NCI-H2196 treated with DMSO at 0.1 percent for 48 hours (cell line): ENCODE measurements at regions not wholly inside any gene's neighbourhood (a gene's known extent, or its start where the extent isn't known, plus 50 kb on each side); places are given as distances from the start of the nearest gene placed in this dataset.

Experiments used
- DNase-seq: peaks from one replicate; lab custom pipeline; 2025; ENCODE audit not compliant: unreplicated experiment; lab: John Stamatoyannopoulos, UW

DNA sequence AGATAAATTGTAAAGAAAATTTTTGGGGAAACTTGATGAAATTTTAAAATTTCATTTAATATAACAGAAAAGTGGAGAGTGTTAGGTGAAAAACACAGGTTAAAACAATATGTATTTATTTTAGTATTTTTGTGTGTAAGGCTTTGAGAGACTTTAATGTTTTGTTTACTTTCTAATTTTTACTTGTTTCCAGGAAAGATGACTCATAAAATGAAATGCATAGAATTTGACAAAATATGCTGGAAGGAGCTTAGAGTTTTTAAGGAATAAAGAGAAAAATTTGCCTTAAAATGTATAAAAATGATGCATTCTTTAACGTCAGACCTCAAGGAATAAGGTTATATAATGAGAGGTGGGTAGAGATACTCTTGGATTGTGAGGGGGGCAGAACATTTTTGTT lies 1205.1 kb upstream of the CNTN5 start:
- no peak for DNase-seq

GRCh38 chr11:97832451-97832850 lies 1188.3 kb upstream of the CNTN5 start:
- DNase-seq = no peak

GRCh38 chr11:97833412-97833811 lies 1187.3 kb upstream of the CNTN5 start:
- no peak for DNase-seq

- DNase-seq = no peak
These were observed 1176.7 kb upstream of the CNTN5 start for GRCh38 chr11:97844016-97844415.

GRCh38 chr11:97847730-97848129 lies 1173.0 kb upstream of the CNTN5 start:
- no peak for DNase-seq

DNA sequence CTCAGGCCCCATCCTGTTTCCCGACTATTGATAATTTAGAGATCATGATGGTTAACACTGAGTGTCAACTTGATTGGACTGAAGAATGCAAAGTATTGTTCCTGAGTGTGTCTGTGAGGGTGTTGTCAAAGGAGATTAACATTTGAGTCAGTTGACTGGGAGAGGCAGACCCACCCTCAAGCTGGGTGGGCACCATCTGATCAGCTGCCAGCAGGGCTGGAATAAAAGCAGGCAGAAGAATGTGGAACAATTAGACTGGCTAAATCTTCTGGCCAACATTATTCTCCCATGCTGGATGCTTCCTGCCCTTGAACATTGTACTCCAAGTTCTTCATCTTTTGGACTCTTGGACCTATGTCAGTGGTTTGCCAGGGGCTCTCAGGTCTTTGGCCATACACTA lies 1170.0 kb upstream of the CNTN5 start:
- no peak for DNase-seq

GRCh38 chr11:97854357-97854756 lies 1166.4 kb upstream of the CNTN5 start:
- no peak for DNase-seq

GRCh38 chr11:97854877-97855276 lies 1165.9 kb upstream of the CNTN5 start:
- DNase-seq = no peak

- DNase-seq = no peak
These were observed 1164.1 kb upstream of the CNTN5 start for GRCh38 chr11:97856666-97857065.

DNA sequence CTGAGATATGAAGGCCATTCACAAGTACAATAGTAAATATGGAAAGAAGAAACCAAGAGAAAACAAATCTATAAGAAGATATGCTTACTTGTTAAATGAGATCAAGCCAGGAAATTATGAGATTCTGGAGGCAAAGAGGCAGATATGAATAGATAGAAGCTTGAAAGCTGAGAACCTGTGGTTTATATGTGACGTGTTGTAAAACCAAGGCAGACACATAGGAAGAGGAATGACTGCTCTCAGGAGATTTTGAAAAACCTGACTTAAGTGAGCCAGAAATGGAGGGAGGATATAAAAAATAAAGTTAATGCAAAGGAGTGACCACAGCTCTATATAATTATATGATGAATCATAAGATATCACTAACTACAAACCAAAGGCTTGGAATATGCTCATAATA lies 1160.5 kb upstream of the CNTN5 start:
- DNase-seq = no peak

DNA sequence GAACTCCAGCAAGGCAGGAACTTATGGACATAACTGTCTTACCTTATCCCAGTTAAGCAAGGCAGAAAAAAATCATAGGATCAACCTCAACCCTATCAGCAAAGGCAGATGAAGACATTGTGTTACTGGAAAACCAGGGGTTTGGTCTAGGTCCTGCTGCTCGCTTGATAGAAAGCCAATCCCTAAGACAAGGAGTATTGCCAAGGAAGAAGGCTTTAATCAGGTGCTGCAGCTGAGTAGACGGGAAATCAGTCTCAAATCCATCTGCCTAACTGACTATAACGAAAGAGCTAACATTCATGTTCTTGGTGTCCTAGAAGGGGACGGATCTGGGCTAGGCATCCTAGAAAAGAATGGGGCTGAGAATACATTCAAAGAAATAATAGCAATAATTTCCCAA lies 1158.7 kb upstream of the CNTN5 start:
- no peak for DNase-seq

DNA sequence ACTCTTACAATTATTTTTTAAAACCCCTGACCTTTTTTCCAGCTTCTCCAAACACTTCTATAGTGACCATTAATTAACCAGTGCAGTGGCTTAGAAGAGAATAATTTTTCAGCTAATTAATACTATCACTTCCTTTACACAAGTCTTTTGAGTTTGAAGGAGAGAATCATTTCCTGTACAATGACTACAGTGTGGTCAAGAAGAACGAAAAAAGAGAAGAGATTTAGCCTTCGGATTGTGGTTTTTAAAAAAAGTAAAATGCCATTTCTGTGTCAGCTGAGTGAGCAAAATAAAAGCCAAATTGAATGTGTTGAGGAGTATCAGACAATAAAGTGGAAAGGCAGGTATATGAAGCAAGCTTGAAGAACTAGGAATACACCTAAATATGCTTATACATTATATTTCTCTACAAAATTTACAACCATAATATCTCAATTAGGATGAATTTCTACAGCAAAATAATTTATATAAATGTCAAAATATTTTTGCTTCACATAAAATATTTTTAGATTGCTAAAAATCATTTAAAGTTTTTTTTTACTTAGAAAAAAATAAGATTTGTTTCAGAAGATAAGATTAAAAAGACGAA lies 1155.2 kb upstream of the CNTN5 start:
- DNase-seq = no peak

GRCh38 chr11:97871816-97872215 lies 1148.9 kb upstream of the CNTN5 start:
- DNase-seq = no peak

DNA sequence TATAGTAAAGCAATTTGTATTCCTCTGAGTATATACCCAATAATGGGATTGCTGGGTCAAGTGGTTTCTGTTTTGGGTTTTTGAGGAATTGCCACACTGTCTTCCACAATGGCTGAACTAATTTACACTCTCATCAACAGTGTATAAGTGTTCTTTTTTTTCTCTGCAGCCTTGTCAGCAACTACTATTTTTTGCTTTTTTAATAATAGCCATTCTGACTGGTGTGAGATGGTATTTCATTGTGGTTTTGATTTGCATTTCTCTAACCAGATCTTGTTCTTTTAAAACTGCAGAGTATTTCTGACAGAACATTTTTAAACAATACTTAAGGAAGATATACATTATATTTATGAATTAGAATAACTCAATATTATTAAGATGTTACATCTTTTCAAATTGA lies 1140.5 kb upstream of the CNTN5 start:
- no peak for DNase-seq

- DNase-seq = no peak
These were observed 1137.7 kb upstream of the CNTN5 start for GRCh38 chr11:97883086-97883485.

DNA sequence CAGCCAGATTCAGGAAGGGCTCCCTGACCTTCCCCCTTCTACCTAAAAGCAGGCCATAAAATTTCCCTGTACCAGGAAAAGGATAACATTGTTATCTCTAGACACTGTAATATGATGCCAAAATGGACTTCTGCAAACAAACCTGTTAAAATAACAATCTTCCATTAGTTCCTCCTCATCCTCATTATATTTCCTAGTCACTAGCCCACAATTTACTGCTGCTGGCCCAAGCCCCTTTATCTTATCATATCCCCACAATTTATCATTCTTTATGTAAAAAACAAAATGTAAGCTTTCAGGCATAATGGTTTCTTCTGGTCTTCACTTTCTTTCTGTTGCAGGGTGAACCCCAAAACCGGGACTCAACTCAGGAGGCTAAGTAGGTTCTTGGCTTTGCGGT lies 1132.1 kb upstream of the CNTN5 start:
- no peak for DNase-seq

GRCh38 chr11:97890466-97890865 lies 1130.3 kb upstream of the CNTN5 start:
- no peak for DNase-seq

GRCh38 chr11:97893612-97894011 lies 1127.1 kb upstream of the CNTN5 start:
- DNase-seq = no peak

- DNase-seq = no peak
These were observed 1125.8 kb upstream of the CNTN5 start for GRCh38 chr11:97894978-97895377.

- DNase-seq = no peak
These were observed 1125.2 kb upstream of the CNTN5 start for GRCh38 chr11:97895572-97895971.

DNA sequence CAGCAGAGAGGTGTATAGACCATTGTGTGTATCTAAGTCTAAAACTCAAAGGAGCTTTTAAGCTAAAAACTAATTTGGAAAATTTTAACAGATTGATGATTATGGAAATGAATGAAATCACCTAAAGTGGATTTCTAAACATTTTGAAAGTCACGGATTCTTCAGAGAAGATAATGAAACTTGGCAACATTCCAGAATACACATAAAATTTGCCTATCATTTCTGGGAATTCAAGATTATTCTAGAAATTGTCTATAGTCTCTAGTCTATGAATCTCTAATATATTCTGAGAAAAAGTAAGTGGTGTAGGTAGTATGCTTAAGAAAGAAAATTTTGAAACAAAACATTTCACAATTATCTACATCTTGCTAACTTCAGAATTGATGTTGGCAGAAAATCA lies 1117.9 kb upstream of the CNTN5 start:
- DNase-seq = no peak

GRCh38 chr11:97905101-97905500 lies 1115.6 kb upstream of the CNTN5 start:
- no peak for DNase-seq

GRCh38 chr11:97905671-97906070 lies 1115.1 kb upstream of the CNTN5 start:
- no peak for DNase-seq

- no peak for DNase-seq
These were observed 1112.4 kb upstream of the CNTN5 start for GRCh38 chr11:97908354-97908753.
